MV-4-11 (cell line): ENCODE measurements at regions not wholly inside any gene's neighbourhood (a gene's known extent, or its start where the extent isn't known, plus 50 kb on each side); places are given as distances from the start of the nearest gene placed in this dataset.
"Not testable (repeated sequence)": the region's sequence is repeated elsewhere in the genome, so short reads cannot be mapped to it uniquely, and the experiment has no call there.

Experiments
- DNase-seq: peaks from one replicate; lab custom pipeline; 2025; lab: John Stamatoyannopoulos, UW

DNA sequence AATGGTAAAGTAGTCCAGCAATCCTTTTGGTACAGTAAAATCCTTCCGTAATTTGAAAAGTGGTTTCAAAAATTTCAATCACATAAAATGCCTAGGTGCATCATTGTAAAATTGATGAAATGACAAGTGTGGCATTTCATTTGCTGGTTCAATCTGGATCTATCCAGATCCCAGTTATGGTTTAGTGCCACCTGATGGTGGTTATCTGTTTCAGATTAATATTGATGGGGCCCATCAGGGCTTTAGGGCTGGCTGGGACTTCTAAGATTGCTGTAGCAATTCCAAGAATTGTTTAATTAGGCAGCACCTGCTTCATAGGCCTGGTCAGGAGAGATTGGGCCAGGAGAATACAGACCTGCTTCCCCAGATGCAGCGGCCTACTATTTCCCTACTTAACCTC lies 55.5 kb upstream of the PIK3C3 start:
- DNase-seq, result no peak

DNA sequence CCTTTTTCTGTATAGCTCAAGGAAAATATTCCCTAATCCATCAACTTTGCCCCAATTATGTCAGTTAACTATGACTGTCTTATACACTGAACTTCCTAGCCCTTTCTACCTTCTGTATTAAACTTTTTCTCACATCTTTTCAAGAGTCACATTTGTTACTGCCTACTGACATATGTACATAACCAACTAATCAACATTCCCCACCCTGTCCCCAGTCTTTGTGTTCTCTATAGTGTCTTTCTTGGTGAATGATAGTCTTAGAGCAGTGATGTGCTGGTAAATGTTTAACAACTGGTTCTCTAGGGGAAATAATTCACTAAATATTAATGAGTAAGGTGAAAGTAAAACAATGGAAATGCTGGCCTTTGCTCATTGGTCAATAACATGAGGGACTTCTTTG lies 61.6 kb upstream of the PIK3C3 start:
- no peak for DNase-seq

DNA sequence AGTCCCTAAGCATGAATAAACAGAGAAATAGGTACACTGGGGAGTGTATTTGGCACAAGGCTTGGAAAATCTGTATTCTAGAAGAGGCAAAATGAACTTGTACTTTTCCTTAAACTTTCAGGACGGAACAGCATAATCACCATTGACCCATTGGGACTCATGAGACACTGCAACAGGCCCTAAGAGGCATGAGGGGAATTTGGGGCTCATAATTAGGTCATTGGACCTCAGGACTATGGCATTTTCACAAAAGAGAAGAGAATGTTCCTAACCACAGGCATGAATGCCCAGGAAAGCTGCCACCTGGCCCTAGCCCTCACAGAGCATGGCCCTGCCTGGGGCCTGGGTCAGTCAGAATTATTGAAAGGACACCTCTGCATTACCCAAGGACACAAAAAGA lies 67.9 kb upstream of the PIK3C3 start:
- DNase-seq, result no peak

DNA sequence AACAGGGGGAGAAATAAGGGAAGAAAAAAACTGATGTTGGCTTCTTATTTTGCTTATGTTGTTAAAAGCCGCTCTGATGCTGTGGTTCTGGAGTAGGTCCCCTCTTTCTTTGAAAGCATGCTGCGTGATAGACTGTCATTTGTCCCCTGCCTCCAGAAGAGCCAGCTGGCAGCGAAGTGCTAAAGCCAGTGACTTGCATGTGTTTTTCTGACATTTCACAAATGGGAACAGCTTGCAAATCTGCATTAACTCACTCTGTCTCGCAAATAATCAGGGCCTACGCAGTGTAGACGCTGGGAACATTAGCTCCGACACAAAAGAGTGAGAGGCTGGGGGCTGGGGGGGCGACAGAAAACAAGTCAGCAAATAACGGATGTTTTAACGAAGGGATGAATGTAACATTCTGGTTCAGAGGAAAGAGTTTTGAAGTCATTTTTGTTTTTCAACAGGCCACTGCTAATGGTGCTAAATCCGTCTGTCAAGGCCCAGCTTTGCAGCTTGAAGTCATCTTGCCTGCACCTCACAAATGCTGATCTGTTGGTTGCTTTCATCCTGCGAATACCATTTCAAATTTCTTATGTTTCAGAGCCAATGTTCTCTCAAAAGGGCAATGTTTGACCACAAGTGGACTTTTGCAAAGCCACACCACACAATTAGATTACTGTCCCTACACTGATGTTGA lies 68.8 kb upstream of the PIK3C3 start:
- no peak for DNase-seq

DNA sequence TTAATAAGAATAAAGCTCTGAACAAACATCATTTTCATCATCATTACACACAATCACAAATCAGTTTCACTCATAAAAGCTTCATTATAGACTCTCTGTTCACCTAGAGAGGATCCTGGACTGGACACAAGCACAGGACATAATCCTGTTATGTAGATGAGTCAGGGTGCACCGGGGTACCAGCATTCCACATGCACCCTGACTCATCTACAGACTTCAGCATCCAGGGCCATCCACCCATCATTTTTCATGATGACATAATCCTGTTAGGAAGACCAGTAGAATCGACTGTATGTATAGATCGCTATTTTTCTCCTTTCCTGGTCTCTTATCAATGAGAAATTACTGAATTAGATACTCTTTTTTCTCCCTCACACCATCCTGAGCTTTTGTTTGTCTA lies 73.7 kb upstream of the PIK3C3 start:
- no peak for DNase-seq

DNA sequence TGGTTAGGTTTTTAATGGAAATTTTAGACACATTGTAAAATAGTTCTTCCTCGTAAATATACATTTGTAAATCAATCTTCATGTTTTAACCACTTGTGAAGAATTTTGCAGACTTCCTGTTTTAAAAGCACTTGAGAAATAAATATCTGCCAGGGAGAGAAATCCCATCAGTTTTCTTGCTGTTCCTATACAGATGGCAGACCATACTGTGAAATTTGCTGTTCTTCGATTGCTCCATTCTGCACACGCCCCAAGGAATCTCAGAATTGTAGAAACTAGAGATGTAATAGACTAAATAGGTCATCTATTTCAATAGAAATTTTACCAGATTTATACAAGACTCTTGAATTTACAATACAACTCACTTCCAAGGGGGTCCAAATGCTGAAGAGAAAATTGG lies 75.8 kb upstream of the PIK3C3 start:
- DNase-seq, result no peak

DNA sequence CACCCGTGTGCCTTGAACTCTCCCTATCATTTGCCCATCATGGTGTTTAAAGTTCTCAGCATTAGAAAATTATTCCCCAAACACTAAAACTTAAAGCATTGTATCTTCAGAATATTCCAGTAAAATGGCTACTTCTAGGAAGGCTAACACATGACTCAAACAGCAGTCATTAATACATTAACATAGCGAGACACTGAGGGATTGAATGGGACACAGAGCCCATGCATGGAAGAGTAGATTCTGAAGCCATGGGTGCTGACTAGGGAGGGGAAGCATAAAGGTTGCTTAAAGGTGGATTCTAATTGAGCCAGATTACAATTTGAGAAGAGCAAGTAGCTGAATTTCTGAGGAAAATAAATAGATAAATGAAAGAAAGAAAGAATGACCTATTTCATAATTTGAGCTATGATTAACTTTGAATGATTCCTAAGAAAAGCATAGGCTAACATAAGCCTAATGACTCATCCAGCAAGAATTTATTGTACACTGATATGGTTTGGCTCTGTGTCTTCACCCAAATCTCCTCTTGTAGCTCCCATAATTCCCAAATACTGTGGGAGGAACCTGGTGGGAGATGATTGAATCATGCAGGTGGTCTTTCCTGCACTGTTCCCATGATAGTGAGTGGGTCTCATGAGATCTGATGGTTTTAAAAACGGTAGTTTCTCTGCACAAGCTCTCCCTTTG lies 79.8 kb upstream of the PIK3C3 start:
- DNase-seq, result no peak

DNA sequence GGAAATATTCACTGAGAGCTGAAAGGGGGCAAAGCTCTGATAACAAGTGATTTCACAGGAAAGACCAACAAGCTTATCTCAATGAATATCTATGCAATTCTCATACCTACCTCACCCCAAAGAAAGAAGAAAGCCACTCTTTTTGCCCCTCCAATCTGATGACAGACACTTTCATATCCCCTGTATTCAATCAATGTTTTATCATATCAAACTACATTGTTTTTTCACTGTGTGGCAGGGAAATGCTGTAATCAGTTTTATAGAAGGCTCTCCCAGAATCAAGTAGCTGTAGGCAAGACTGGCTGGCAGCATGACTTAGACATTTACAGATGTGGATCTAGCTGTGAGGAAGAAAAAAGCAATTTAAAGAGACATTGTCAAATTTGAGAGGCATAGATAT lies 81.3 kb upstream of the PIK3C3 start:
- DNase-seq, result no peak

DNA sequence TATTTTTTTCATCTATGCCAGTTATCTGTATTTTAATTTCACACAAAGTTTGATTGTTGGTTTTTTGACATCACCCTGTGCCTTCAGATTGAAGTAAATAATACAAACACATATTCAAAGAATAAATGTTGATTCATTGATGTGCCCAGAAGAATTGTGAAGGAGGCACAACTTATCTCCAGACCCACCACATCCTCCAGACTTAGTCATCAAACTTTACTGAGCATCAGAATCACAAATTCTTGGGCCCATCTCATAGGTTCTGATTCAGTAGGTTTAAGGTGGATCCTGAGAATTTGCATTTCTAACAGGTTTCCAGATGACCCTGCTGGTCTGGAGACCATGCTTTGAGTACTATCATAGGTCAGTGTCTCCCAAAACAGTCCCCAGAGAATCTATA lies 82.8 kb upstream of the PIK3C3 start:
- no peak for DNase-seq

DNA sequence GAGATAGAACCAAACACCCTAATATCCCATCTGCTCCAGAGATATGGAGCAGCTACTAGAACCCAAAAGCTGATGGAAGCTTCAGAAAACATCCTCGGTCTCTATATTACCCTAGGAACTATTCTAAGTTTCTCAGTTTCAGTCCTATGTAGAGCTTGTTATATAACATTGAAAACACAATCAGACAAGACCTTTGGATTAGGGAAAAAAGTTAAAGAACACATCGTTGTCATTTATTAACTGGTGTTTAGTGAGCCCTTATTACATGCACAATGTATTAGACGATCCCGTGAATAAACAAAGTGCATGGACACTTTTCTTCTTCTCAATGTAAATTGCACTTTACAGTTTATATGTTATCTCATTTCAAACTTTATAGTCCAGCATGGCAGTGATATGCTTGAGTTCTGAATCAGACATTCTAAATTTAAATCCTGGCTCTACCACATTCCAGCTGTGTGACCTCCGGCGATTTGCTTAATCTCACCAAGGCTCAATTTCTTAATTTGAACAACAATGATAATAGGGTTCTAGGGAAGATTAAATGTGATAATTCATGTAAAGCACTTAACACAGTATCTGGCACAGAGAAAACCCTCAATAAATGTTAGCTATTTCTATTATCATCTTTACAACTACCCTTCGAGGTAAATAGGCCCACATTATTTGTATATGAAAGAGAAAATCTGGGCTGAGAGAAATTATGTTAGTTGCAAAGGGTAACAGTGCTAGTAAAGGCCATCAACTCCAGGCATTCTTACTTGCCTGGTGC lies 83.6 kb upstream of the PIK3C3 start:
- no peak for DNase-seq

DNA sequence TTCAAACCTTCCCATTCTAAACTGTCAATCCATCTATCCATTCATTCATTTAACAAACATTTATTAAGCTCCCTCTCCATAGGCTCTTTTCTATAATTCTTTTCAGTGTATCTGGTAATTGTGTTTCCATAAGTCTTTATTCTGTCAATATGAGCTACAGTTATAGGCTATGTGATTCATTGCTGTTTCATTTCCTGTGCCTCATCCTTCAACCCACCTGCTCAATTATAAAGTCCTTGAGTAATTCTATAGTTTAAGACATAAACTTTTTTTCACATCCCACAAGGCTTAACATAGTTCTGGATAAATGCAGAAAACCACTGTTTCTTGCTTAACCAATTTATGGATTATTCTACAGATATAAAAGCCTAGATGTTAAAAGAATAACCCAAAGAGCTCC lies 84.2 kb upstream of the PIK3C3 start:
- no peak for DNase-seq

DNA sequence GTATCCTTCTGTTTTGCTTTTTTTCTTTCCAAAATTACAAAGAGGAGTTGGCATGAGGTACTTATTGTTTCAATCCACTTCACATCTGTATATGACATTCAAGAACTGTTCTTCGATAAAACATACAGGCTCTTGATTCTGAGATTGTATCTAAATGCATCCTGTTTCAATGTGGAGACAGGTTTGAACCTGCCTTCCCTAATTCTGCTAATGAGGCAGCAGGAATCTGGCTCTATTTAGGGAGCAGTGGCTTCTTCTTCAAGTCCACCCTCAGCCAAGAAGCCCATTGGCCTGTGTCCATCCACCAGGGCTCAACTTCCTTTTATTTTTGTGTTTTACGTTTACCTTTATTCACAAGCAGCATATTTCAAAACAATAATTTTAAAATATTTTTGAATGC lies 84.8 kb upstream of the PIK3C3 start:
- DNase-seq, result no peak

DNA sequence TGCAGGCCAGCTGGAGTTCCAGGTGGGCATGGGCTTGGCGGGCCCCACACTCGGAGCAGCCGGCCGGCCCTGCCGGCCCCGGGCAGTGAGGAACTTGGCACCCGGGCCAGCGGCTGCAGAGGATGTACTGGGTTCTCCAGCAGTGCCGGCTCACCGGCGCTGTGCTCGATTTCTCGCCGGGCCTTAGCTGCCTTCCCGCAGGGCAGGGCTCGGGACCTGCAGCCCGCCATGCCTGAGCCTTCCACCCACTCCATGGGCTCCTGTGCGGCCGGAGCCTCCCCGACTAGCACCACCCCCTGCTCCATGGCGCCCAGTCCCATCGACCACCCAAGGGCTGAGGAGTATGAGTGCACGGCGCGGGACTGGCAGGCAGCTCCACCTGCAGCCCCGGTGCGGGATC lies 89.2 kb upstream of the PIK3C3 start:
- not testable (repeated sequence) for DNase-seq

DNA sequence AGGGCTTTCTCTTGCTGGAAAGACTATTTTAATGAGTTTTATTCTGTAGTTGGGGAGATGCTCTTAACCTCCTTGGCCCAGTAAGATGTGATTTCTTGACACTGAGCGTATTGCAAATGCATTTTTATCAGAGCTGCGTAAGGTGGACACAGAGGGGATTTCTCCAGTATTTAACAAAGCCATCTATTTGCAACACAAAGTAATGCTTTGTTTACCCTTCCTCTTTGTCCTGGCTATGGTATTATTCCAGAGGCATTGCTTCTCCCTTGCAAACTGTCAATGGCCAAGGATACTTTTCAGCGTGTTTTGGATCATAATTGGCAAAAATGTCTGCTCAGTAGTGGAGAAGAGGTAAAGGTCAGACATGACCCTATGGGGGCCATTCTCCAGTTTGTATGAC lies 90.8 kb upstream of the PIK3C3 start:
- no peak for DNase-seq

DNA sequence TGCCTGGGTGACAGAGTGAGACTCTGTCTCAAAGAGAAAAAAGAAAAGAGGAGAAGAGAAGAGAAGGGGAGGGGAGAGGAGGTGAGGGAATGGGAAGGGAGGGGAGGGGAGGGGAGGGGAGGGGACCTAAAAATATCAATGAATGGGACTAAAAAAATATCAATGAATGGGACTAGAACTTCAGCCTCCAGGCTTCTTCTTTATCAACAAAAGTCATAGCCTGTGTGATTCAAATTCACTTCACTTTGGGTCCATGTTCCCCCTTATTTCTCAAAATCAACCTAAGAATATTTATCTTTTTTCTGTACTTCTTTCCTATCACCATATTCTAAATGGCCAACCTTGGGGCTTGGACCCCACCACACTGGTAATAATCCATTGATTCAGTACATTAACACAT lies 92.1 kb upstream of the PIK3C3 start:
- DNase-seq, result no peak

DNA sequence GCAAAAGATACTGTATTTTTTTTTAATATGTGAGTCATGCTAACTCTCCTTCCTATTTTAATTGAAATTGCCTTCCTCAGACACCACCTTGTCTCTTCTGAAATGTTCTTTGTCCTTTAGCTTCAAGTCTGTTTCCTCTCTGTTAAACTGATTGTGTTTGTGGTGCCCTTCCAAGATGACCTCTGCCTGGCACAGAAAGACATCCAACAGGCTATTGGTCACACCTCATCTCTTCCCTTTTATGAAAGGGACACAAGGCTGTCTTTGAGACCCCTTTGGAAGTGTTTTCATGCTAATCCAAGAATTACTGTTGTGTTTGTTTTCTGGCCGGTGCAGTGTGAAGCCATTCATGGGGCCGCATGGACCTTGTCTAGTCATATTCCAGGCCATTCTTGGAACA lies 94.0 kb upstream of the PIK3C3 start:
- no peak for DNase-seq

DNA sequence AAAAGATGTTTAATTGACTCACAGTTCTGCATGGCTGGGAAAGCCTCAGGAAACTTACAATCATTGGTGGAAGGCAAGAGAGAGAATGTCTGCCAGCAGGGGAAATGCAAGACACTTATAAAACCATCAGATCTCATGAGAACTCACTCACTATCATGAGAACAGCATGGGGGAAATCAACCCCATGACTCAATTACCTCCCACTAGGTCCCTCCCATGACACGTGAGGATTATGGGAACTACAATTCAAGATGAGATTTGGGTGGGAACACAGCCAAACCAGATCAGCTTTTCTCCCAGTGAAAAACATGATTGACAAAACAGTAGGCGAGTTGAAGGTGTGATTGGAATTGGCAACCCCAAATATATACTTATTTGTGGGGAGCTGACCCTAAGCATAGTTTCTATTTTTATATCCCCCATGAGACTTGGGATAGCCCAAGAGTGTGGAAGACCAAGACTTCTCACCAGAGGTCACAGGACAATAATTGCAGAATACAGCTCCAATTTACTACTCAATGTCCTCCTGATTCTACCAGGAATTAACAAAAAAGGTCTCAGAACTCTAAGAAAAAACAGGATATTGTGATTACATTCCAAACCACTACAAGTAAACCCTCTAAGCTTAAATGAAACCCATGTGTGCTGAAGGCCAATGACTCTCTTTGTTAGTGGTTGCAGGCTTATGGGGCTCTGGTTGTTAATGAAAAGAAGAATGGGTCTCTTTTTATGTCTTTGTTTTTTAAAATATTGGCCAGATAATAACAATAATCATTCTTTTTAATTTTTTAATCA lies 96.1 kb upstream of the PIK3C3 start:
- no peak for DNase-seq

DNA sequence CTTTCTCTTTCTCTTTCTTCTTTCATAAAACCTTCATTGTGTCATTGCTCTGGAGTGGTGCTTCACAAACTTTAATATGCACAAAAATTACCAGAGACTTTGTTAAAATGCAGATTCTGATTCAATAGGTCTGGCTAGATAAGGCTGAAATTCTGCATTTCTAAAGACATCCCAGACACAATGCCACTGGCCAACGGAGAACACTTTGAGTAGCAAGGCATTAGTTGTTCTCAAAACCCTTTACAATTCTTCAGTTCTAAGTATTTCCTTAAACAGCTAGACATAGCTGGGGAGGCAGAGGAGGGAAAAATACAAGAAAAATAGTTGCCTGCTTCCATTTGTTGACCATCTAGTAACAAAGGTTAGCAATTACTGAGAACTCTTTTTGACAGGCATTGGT lies 101.8 kb upstream of the PIK3C3 start:
- no peak for DNase-seq

DNA sequence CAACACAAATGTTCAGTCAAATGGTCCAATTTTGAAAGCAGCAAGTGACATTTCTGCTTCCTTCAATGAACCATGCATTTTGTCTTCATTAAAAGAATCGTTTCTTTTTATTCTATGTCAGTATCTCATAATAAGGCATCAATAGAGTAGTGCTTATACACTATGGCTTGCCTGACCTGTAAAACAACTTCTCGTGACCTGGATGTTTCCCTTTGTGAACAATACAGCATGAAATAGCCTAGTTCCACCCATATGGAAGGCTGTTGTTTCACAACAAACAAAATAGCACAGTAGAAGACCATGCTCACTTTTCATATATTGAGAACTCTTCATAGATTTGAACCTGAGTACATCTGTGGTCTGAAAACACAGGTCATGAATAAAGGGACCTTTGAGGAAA lies 104.3 kb upstream of the PIK3C3 start:
- DNase-seq, result no peak

DNA sequence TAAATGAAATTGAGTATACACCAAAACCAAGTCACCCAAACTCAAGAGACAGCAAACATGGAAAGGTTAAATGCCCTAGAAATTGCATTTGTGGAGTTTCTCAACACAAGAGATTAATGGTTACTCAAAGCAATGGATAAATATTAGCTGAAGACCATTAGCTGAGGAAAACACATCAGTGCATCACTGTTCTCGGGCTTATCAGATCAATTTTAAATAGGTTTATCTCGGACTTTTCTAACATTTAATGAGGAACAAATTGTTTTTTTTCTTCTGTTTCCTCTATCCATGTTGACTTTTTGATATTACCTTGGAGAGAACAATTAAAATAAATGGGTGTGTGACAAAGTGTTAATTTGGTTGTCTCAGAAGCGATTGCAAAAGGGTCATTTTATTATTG lies 105.4 kb upstream of the PIK3C3 start:
- DNase-seq, result no peak

DNA sequence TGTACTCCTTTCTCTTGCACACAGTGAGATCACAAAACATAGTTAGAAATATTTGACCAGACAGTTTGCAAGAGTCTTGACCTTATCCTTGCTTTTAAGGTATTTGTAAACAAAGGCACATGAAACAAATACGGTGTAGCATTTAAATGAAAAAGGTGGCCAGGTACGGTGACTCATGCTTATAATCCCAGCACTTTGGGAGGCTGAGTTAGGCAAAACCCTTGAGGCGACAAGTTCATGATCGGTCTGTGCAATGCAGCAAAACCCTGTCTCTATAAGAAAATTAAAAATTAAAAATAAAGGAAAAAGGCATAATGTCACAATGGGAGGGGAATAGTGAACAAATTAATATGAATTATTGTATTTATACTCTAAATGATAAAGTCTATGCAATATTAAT lies 109.5 kb upstream of the PIK3C3 start:
- no peak for DNase-seq

DNA sequence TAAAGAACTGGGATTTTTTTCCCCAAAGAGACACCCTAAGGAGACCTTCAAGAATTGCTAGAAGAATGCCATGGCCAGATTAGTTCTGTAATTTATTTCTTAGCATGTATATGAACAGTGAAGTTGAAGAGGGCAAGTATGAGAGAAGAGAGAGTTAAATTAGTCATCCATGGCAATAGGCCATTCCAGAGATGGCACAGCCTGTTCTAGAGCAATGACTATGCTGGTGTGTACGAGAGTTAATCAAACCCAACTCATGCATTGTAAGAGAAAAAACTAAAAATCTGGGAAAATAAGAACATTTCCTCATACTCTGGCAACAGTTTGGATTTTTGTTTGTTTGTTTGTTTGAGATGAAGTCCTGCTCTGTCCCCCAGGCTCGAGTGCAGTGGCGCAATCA lies 112.1 kb upstream of the PIK3C3 start:
- no peak for DNase-seq
